ENCODE measurements at regions not wholly inside any gene's neighbourhood (a gene's known extent, or its start where the extent isn't known, plus 50 kb on each side); places are given as distances from the start of the nearest gene placed in this dataset.

- TF ChIP-seq CTCF (IDR thresholded peaks at IDR 0.05) (no peak), EZH2 (IDR thresholded peaks at IDR 0.05; ENCODE audit: borderline replicate concordance, insufficient read depth, low read depth, low read length, poor library complexity, severe bottlenecking) (no peak)
These were observed 684.0 kb upstream of the AADAT start for GRCh38 chr4:170773709-170774273.
